ENCODE measurements at regions not wholly inside any gene's neighbourhood (a gene's known extent, or its start where the extent isn't known, plus 50 kb on each side); places are given as distances from the start of the nearest gene placed in this dataset.

DNA sequence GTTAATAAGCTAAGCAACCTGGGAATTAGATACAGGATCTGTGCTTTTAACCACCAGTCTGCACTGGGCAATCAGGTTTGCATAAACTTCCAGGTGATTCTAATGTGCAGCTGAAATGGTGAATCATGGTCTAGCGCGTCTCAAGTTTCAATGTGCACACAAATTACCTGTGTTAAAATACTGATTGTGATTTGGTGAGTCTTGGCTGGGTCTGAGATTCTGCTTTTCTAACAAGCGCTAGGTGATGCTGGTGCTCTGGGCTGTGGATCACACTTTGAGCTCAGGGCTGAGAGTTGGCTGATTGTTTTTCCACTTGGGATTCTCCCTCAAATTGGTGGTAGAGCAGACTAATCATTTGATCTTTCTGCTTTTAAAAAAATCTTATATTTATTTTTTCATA lies 124.8 kb downstream of the C12orf75 start:
- ChIA-PET RAD21 (ENCODE audit: unreplicated experiment) (no interaction called here), SMC1A (ENCODE audit: uncharacterized antibody, unreplicated experiment) (interaction anchor here (0.8 kb wide), 1 partner anchor 10 kb away, joined by 4 read pairs; no protein-coding TSS in a partner anchor), CTCF (no interaction called here), POLR2A (no interaction called here)
- Histone ChIP-seq H3K36me3 (ENCODE audit: control insufficient read depth in 2 of 2, insufficient read depth in 2 of 2, low read length in 1 of 2) (no peaks in the 10 kb centered on the region), H3K4me1 (ENCODE audit: control insufficient read depth, insufficient read depth, low read length) (no peaks in the 10 kb centered on the region), H3K4me2 (ENCODE audit: control insufficient read depth, insufficient read depth) (no peak overlapping the region), H2AFZ (ENCODE audit: control insufficient read depth, low read depth, low read length) (no peak overlapping the region), H3K27ac (ENCODE audit: control insufficient read depth, insufficient read depth) (no peak overlapping the region), H3K4me3 (no peak overlapping the region), H4K20me1 (ENCODE audit: control insufficient read depth, insufficient read depth) (no peaks in the 10 kb centered on the region), H3K27me3 (replicated peaks in 1 of 2; ENCODE audit: control insufficient read depth in 2 of 2, insufficient read depth in 2 of 2, low read length in 1 of 2) (no peaks in the 10 kb centered on the region), H3K9me3 (replicated peaks; ENCODE audit: control insufficient read depth, insufficient read depth, low read length) (no peaks in the 10 kb centered on the region; the same call in 2 of the 3 replicates), H3K79me2 (ENCODE audit: control insufficient read depth, insufficient read depth, low read length) (no peaks in the 10 kb centered on the region), H3K9ac (ENCODE audit: control insufficient read depth, insufficient read depth, low read length) (no peak overlapping the region)
- DNase-seq (ENCODE audit: low read depth, low spot score) (no peak), ATAC-seq (no peak), FAIRE-seq (no peak)
- in situ Hi-C loops (cut with MboI) = no loop called here
- intact Hi-C loops (cut with micrococcal nuclease; ENCODE audit: unreplicated experiment) = no loop called here
- 83% methylated on average over 3 of the region's 3 CpGs for WGBS (ENCODE audit: insufficient coverage, insufficient replicate concordance, low lambda C conversion rate, missing lambda C conversion rate)
- no TSS peak for BruUV-seq (replicated peaks)
- TF ChIP-seq IKZF1 (conservative IDR thresholded peaks at IDR 0.05) = no peak
- TF ChIP-seq PAX5 (IDR thresholded peaks at IDR 0.05; ENCODE audit: borderline replicate concordance, low read depth, low read length) = no peak
- TF ChIP-seq, protein P1, sequence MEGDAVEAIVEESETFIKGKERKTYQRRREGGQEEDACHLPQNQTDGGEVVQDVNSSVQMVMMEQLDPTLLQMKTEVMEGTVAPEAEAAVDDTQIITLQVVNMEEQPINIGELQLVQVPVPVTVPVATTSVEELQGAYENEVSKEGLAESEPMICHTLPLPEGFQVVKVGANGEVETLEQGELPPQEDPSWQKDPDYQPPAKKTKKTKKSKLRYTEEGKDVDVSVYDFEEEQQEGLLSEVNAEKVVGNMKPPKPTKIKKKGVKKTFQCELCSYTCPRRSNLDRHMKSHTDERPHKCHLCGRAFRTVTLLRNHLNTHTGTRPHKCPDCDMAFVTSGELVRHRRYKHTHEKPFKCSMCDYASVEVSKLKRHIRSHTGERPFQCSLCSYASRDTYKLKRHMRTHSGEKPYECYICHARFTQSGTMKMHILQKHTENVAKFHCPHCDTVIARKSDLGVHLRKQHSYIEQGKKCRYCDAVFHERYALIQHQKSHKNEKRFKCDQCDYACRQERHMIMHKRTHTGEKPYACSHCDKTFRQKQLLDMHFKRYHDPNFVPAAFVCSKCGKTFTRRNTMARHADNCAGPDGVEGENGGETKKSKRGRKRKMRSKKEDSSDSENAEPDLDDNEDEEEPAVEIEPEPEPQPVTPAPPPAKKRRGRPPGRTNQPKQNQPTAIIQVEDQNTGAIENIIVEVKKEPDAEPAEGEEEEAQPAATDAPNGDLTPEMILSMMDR (IDR thresholded peaks at IDR 0.05 in 2 of 3, conservative IDR thresholded peaks at IDR 0.05 in 1 of 3; ENCODE audit: control insufficient read depth in 2 of 3, extremely low read depth in 1 of 3, insufficient read depth in 1 of 3, low read depth in 3 of 3, low read length in 3 of 3) = no peak
- TF ChIP-seq MXI1 (IDR thresholded peaks at IDR 0.05; ENCODE audit: low read depth, low read length) = no peak
- TF ChIP-seq, protein P2, sequence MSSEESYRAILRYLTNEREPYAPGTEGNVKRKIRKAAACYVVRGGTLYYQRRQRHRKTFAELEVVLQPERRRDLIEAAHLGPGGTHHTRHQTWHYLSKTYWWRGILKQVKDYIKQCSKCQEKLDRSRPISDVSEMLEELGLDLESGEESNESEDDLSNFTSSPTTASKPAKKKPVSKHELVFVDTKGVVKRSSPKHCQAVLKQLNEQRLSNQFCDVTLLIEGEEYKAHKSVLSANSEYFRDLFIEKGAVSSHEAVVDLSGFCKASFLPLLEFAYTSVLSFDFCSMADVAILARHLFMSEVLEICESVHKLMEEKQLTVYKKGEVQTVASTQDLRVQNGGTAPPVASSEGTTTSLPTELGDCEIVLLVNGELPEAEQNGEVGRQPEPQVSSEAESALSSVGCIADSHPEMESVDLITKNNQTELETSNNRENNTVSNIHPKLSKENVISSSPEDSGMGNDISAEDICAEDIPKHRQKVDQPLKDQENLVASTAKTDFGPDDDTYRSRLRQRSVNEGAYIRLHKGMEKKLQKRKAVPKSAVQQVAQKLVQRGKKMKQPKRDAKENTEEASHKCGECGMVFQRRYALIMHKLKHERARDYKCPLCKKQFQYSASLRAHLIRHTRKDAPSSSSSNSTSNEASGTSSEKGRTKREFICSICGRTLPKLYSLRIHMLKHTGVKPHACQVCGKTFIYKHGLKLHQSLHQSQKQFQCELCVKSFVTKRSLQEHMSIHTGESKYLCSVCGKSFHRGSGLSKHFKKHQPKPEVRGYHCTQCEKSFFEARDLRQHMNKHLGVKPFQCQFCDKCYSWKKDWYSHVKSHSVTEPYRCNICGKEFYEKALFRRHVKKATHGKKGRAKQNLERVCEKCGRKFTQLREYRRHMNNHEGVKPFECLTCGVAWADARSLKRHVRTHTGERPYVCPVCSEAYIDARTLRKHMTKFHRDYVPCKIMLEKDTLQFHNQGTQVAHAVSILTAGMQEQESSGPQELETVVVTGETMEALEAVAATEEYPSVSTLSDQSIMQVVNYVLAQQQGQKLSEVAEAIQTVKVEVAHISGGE (CRISPR knock-in tag; IDR thresholded peaks at IDR 0.05) = no peak
- TF ChIP-seq, protein P3, sequence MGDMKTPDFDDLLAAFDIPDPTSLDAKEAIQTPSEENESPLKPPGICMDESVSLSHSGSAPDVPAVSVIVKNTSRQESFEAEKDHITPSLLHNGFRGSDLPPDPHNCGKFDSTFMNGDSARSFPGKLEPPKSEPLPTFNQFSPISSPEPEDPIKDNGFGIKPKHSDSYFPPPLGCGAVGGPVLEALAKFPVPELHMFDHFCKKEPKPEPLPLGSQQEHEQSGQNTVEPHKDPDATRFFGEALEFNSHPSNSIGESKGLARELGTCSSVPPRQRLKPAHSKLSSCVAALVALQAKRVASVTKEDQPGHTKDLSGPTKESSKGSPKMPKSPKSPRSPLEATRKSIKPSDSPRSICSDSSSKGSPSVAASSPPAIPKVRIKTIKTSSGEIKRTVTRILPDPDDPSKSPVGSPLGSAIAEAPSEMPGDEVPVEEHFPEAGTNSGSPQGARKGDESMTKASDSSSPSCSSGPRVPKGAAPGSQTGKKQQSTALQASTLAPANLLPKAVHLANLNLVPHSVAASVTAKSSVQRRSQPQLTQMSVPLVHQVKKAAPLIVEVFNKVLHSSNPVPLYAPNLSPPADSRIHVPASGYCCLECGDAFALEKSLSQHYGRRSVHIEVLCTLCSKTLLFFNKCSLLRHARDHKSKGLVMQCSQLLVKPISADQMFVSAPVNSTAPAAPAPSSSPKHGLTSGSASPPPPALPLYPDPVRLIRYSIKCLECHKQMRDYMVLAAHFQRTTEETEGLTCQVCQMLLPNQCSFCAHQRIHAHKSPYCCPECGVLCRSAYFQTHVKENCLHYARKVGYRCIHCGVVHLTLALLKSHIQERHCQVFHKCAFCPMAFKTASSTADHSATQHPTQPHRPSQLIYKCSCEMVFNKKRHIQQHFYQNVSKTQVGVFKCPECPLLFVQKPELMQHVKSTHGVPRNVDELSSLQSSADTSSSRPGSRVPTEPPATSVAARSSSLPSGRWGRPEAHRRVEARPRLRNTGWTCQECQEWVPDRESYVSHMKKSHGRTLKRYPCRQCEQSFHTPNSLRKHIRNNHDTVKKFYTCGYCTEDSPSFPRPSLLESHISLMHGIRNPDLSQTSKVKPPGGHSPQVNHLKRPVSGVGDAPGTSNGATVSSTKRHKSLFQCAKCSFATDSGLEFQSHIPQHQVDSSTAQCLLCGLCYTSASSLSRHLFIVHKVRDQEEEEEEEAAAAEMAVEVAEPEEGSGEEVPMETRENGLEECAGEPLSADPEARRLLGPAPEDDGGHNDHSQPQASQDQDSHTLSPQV (IDR thresholded peaks at IDR 0.05) = no peak
- TF ChIP-seq RFX5 (IDR thresholded peaks at IDR 0.05; ENCODE audit: low read depth, low read length) = no peak
- no peak for TF ChIP-seq SPI1 (IDR thresholded peaks at IDR 0.05; ENCODE audit: borderline replicate concordance, insufficient read depth, low read depth, low read length)
- TF ChIP-seq HCFC1 (IDR thresholded peaks at IDR 0.05; ENCODE audit: low read length) = no peak
- TF ChIP-seq RAD51 (IDR thresholded peaks at IDR 0.05) = no peak
- TF ChIP-seq, protein P4, sequence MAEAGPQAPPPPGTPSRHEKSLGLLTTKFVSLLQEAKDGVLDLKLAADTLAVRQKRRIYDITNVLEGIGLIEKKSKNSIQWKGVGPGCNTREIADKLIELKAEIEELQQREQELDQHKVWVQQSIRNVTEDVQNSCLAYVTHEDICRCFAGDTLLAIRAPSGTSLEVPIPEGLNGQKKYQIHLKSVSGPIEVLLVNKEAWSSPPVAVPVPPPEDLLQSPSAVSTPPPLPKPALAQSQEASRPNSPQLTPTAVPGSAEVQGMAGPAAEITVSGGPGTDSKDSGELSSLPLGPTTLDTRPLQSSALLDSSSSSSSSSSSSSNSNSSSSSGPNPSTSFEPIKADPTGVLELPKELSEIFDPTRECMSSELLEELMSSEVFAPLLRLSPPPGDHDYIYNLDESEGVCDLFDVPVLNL (IDR thresholded peaks at IDR 0.05; ENCODE audit: low read depth, low read length) = no peak
- TF ChIP-seq NFXL1 (IDR thresholded peaks at IDR 0.05; ENCODE audit: borderline replicate concordance) = no peak
- TF ChIP-seq ASH2L (IDR thresholded peaks at IDR 0.05; ENCODE audit: borderline replicate concordance, low read depth) = no peak
- no peak for TF ChIP-seq NR2C1 (IDR thresholded peaks at IDR 0.05)
- no peak for TF ChIP-seq SREBF2 (IDR thresholded peaks at IDR 0.05; ENCODE audit: low read length)
- TF ChIP-seq STAT1 (conservative IDR thresholded peaks at IDR 0.05) = no peak
